HG03469 (cell line): ENCODE measurements at regions not wholly inside any gene's neighbourhood (a gene's known extent, or its start where the extent isn't known, plus 50 kb on each side); places are given as distances from the start of the nearest gene placed in this dataset.

Experiments
- ATAC-seq: cut with Tn5 transposase; IDR thresholded peaks from one replicate; pipeline ENCODE4 v1.9.1; 2021; ENCODE audit warnings: mild to moderate bottlenecking, moderate library complexity, moderate number of reproducible peaks; ENCODE audit not compliant: unreplicated experiment

GRCh38 chr18:37662546-37663339 lies 97.1 kb upstream of the CELF4 start:
- no peak for ATAC-seq

DNA sequence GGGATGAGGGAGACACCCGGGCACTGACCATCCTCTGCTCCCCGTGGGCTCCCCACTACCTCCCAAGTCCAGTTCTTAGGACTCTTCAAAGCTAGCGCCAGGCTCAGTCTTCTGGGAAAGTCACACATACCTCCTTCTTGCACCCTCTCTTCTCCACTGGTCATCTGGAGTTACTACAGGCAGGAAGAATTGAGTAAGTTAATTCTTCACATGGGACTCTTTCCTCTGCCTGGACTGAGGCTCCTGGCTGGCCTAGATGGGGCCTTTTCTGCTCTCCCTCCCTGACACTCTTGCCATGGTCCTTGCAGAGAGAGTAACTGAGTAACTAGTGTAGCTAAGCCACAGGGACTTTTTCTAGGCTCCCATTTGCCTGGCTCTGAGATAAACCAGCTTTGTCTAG lies 96.5 kb upstream of the CELF4 start:
- no peak for ATAC-seq

DNA sequence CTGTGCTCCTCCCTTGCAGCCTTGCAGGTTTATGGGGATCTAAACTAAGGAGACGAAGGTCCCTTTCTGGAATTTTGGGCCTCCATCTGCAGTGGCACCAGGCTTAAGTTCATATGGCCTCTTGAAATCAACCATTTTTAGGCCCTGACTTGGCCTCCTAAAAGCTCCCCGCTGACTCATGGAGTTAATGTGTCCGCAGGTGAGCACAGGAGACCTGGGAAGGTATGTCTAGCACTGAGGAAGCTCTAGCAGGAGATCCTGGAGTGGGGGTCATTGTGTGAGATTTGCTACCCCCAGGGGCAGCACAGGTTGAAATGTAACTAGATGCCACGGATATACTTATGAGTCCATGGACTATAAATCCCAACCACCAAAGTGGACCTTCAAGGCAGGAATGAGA lies 95.9 kb upstream of the CELF4 start:
- no peak for ATAC-seq

- ATAC-seq = no peak
These were observed 95.5 kb upstream of the CELF4 start for GRCh38 chr18:37661061-37661460.

DNA sequence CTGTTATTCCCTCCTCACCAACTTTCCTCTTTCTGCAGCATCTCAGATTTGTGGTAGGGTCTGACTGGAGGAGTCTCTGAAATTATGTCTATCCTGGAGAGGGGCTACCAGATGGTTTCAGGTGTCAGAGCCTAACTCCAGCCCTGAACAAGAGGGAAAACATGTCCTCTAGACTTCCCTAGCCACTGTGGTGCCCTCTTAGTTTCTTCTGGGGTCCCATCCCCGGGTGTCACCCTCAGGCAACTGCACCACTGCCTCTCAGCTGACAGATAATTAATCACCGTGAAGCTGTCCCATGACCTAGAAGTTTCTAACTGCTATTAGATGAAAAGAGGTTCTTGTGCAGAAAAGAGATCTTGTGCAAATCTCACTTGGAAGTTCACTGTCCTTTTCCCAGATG lies 95.1 kb upstream of the CELF4 start:
- no peak for ATAC-seq

DNA sequence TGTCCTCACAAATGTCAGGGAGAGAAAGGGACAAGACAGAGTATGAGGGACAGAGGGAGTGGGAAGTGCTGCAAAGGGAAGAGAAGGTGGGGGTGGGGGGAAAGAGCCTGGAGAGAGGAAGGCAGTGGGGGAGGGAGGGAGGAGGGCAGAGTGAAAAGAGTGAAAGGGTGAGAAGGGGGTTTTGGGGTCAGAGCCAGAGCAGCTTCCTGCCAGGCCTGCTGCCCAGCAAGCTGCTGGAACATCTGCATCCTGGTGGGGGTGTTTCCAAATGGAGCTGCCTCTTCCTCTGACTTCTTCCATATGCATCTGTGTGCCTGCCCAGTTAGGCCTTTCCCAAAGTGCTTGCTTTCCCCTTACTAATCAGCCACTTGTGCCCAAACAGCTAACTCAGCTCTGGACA lies 94.3 kb upstream of the CELF4 start:
- no peak for ATAC-seq

DNA sequence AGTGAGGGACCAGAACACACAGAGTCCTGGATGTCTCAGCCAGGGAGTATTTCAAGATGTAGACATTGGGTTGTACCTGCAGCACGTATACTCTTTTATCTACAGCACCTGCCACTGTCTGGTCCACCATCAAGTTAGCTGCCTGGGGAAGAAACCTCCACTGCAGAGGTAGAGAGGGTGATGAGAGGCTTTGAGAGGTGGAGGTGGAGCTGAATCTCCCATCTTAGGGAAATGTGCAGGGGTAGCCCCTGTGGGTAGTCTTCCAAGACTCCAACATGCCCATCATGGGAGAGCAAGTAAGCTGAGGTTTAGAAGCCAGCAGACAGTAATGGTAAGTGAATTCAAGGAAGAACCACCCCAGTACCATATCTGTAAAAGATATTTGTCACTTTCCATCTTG lies 93.3 kb upstream of the CELF4 start:
- no peak for ATAC-seq

DNA sequence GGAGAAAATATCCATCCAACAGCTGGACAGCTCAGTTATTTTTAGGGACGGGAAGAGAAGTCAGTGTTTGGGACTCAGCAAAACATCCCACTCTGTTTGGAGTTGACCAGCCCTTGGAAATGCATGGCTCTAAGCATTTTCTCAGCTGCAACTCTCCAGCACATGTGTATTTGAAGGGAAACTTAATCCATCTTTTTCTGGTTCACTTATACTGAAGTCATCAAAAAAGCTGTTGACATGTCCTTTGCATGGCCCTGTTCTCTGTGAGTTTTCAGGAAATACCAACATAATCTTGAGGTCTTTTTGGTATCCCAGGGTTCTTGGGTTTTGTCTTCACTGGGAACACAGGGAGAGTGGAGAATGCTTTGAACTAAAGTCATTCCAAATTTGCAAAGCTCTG lies 91.9 kb upstream of the CELF4 start:
- ATAC-seq = no peak

GRCh38 chr18:37654731-37655369 lies 89.3 kb upstream of the CELF4 start:
- no peak for ATAC-seq

DNA sequence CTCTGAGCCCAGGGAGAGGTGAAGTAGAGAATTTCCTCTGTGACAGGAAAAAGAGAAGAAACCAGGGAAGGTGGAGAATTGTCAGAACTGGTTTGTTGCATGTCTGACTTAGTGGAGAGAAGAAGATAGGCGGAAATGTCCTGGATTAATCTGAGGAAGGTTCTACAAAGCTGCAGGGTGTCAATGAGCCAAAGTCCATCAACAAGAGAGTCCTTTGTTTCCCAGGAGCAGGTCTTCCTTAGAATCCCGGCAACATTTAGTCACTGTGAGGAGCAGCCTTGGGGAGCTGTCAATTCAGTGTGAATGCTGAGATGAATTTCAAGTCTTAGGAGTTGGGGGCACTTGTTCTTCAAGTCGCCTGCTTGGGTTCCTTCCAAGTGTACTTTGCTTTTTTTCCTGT lies 88.4 kb upstream of the CELF4 start:
- ATAC-seq = no peak

DNA sequence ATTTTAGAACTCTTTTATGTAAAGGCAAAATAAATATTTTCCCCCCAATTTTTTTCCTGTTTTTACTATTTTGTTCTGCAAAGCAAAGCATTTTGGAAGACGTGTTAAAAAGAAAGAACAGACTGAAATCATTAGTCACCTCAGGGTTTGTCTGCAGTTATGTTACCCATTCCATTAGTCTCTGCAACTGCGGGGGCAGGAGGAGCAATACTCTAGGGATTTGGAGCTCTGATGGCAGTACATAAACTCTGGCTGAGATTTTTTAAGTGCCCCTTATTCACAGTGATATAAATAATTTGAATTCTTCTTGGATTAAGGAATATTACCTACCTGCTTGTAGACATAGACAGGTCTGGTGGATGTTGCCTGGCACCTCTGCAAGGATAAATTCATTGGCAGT lies 88.0 kb upstream of the CELF4 start:
- ATAC-seq = no peak

- ATAC-seq = no peak
These were observed 84.3 kb upstream of the CELF4 start for GRCh38 chr18:37649930-37650329.

- no peak for ATAC-seq
These were observed 83.8 kb upstream of the CELF4 start for GRCh38 chr18:37649416-37649815.

DNA sequence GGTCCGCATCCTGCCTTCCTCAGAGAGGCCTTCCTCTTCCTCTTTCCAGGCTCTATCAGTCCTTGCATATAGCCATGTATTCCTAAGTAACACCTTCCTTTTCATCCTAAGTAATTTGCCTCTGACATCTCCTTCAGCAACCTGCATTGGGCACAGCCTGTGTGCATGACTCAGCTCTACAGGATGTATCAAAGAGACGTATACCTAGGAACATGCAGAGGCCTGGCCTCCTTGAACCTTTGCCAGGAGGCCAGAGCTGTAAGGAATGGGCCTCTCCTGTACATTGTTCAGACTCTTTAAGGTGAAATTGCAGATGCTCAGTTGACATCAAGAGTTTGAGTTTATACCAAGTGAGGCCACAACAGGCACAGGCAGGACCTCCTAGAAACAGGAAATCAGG lies 76.0 kb upstream of the CELF4 start:
- ATAC-seq = no peak

DNA sequence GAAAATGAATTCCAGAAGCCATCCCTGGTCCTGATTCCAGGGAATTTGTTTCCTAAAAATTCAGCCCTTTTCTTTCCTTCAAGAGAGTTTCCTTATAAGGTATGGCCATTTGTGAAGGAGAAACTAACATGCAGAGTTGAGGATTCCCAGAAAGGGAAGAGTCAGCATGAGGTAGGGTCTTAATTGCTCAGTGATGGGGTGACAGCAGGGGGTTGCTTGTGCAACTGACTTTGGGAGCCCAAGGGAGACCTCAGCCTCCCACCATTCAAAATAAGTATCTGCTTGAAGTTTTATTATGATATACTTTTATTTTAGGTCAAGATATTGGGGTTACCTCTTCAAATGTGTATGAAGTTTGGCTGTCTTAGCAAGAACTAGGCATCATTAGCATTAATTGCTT lies 74.9 kb upstream of the CELF4 start:
- no peak for ATAC-seq

GRCh38 chr18:37639846-37640245 lies 74.2 kb upstream of the CELF4 start:
- ATAC-seq = no peak

- ATAC-seq = no peak
These were observed 71.9 kb upstream of the CELF4 start for GRCh38 chr18:37637478-37637850.

GRCh38 chr18:37636831-37637477 lies 71.4 kb upstream of the CELF4 start:
- no peak for ATAC-seq

DNA sequence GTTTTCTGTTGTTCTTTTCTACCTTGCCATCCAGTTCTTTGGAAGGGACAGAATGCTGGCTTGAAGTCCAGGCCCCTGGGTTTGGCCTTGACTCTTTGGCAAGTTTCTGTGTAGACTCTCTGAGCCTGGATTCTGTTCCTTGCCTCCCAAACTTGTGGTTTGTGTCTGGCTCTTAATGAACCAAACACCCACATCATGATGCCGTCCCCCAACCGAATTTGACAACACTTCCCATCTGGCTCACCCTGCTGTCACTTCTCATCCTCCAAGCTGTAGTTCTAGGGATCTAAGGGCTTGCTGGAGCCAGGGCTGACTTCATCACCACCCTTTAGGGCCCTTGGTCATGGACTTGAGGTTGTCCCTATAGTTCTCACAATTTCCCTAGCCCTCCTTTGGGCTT lies 68.9 kb upstream of the CELF4 start:
- ATAC-seq = no peak

GRCh38 chr18:37631422-37631821 lies 65.8 kb upstream of the CELF4 start:
- no peak for ATAC-seq

- no peak for ATAC-seq
These were observed 64.7 kb upstream of the CELF4 start for GRCh38 chr18:37630334-37630733.

GRCh38 chr18:37628470-37629220 lies 63.0 kb upstream of the CELF4 start:
- ATAC-seq = no peak
